ENCODE measurements at regions not wholly inside any gene's neighbourhood (a gene's known extent, or its start where the extent isn't known, plus 50 kb on each side); places are given as distances from the start of the nearest gene placed in this dataset.
"Not testable (repeated sequence)": the region's sequence is repeated elsewhere in the genome, so short reads cannot be mapped to it uniquely, and the experiment has no call there.

- peaks cover 0 to 7% (median 3%) of the 10 kb centered on the region in 5 donors for H3K36me3 Mint-ChIP-seq
- no peaks in the 10 kb centered on the region for H3K36me3 ChIP-seq (ENCODE audit: control insufficient read depth in 2 of 3, insufficient read depth in 3 of 3, low read length in 3 of 3)
- no peaks in the 10 kb centered on the region for H3K27me3 ChIP-seq (ENCODE audit: control insufficient read depth in 2 of 2, insufficient read depth in 2 of 2, low read length in 2 of 2)
- CTCF ChIA-PET, result no interaction called here
- H3K9me3 Mint-ChIP-seq, result peaks cover 0 to 8% (median under 1%) of the 10 kb centered on the region in 11 donors
- H3K27ac Mint-ChIP-seq, result no peak overlapping the region
- H3K4me3 ChIP-seq (ENCODE audit: low read length), result no peak overlapping the region
- no peak overlapping the region for H3K27ac ChIP-seq (ENCODE audit: low read depth, low read length)
- no peaks in the 10 kb centered on the region for H3K4me1 ChIP-seq (ENCODE audit: control insufficient read depth in 2 of 2, insufficient read depth in 2 of 2, low read length in 2 of 2)
- peaks cover 0 to 21% (median 15%) of the 10 kb centered on the region in 7 donors for H3K4me1 Mint-ChIP-seq
- no peak for ATAC-seq
- peak overlapping the region in 3 of 10 donors; percentile 22 to 50 (median 35) for H3K4me3 Mint-ChIP-seq
- H3K27me3 Mint-ChIP-seq, result no peaks in the 10 kb centered on the region
- DNase-seq, result no peak
- peaks cover 0 to 1% (median 0%) of the 10 kb centered on the region in 3 experiments for H3K9me3 ChIP-seq (ENCODE audit: control insufficient read depth in 2 of 3, low read length in 3 of 3)
- intact Hi-C loops (cut with micrococcal nuclease), result loop anchor here in 1 of 2 donors (5.0 kb wide), 1 partner anchor 1682 kb away; no protein-coding TSS in a partner anchor
- POLR2A ChIA-PET, result no interaction called here
These were observed 275.3 kb downstream of the COG6 start for GRCh38 chr13:39930544-39931444.

- DNase-seq (no peak), ATAC-seq (no peak)
- intact Hi-C loops (cut with micrococcal nuclease), result loop anchor here in 1 of 2 donors (5.0 kb wide), 1 partner anchor 1681 kb away; no protein-coding TSS in a partner anchor
- Mint-ChIP-seq H3K36me3 (peaks cover 0 to 5% (median 0%) of the 10 kb centered on the region in 5 donors), H3K4me3 (no peak overlapping the region), H3K4me1 (peaks cover 0 to 21% (median 15%) of the 10 kb centered on the region in 7 donors), H3K9me3 (peaks cover 0 to 6% (median 0%) of the 10 kb centered on the region in 11 donors), H3K27me3 (no peaks in the 10 kb centered on the region), H3K27ac (no peak overlapping the region)
- H3K4me3 ChIP-seq (ENCODE audit: low read length), result no peak overlapping the region
- no peak overlapping the region for H3K27ac ChIP-seq (ENCODE audit: low read depth, low read length)
- H3K4me1 ChIP-seq (ENCODE audit: control insufficient read depth in 2 of 2, insufficient read depth in 2 of 2, low read length in 2 of 2), result no peaks in the 10 kb centered on the region
- no peaks in the 10 kb centered on the region for H3K36me3 ChIP-seq (ENCODE audit: control insufficient read depth in 2 of 3, insufficient read depth in 3 of 3, low read length in 3 of 3)
- CTCF ChIA-PET, result no interaction called here
- no peaks in the 10 kb centered on the region for H3K9me3 ChIP-seq (ENCODE audit: control insufficient read depth in 2 of 3, low read length in 3 of 3)
- POLR2A ChIA-PET, result no interaction called here
- H3K27me3 ChIP-seq (ENCODE audit: control insufficient read depth in 2 of 2, insufficient read depth in 2 of 2, low read length in 2 of 2), result no peaks in the 10 kb centered on the region
These were observed 276.0 kb downstream of the COG6 start for GRCh38 chr13:39931505-39931904.

- DNase-seq; CTCF ChIA-PET; H3K36me3 ChIP-seq (ENCODE audit: control insufficient read depth in 2 of 3, insufficient read depth in 3 of 3, low read length in 3 of 3); H3K27ac ChIP-seq (ENCODE audit: low read depth, low read length); H3K36me3 Mint-ChIP-seq; POLR2A ChIA-PET; H3K27me3 ChIP-seq (ENCODE audit: control insufficient read depth in 2 of 2, insufficient read depth in 2 of 2, low read length in 2 of 2); ATAC-seq; H3K4me3 Mint-ChIP-seq; H3K9me3 ChIP-seq (ENCODE audit: control insufficient read depth in 2 of 3, low read length in 3 of 3); H3K9me3 Mint-ChIP-seq; H3K4me3 ChIP-seq (ENCODE audit: low read length); H3K4me1 ChIP-seq (ENCODE audit: control insufficient read depth in 2 of 2, insufficient read depth in 2 of 2, low read length in 2 of 2); H3K27me3 Mint-ChIP-seq: not testable (repeated sequence)
- Mint-ChIP-seq H3K27ac (peak overlapping the region in 1 of 9 donors; percentile 53), H3K4me1 (peaks cover 2 to 26% (median 23%) of the 10 kb centered on the region in 7 donors)
- intact Hi-C loops (cut with micrococcal nuclease), result loop anchor here in 1 of 2 donors (5.0 kb wide), 1 partner anchor 1680 kb away; no protein-coding TSS in a partner anchor
These were observed 277.1 kb downstream of the COG6 start for GRCh38 chr13:39932514-39932913.

- Histone ChIP-seq H3K27me3 (ENCODE audit: control insufficient read depth in 2 of 2, insufficient read depth in 2 of 2, low read length in 2 of 2) (no peaks in the 10 kb centered on the region), H3K4me1 (ENCODE audit: control insufficient read depth in 2 of 2, insufficient read depth in 2 of 2, low read length in 2 of 2) (peaks cover 0 to 10% of the 10 kb centered on the region in 2 donors), H3K9me3 (ENCODE audit: control insufficient read depth in 2 of 3, low read length in 3 of 3) (no peaks in the 10 kb centered on the region), H3K36me3 (ENCODE audit: control insufficient read depth in 2 of 3, insufficient read depth in 3 of 3, low read length in 3 of 3) (no peaks in the 10 kb centered on the region), H3K27ac (ENCODE audit: low read depth, low read length) (no peak overlapping the region), H3K4me3 (ENCODE audit: low read length) (no peak overlapping the region)
- peaks cover 0 to 5% (median 0%) of the 10 kb centered on the region in 5 donors for H3K36me3 Mint-ChIP-seq
- H3K27ac Mint-ChIP-seq, result no peak overlapping the region
- DNase-seq, result no peak
- ATAC-seq, result no peak
- no peaks in the 10 kb centered on the region for H3K27me3 Mint-ChIP-seq
- H3K9me3 Mint-ChIP-seq, result peaks cover 0 to 6% (median 0%) of the 10 kb centered on the region in 11 donors
- H3K4me3 Mint-ChIP-seq, result no peak overlapping the region
- intact Hi-C loops (cut with micrococcal nuclease), result no loop called here
- CTCF ChIA-PET, result no interaction called here
- POLR2A ChIA-PET, result no interaction called here
- peaks cover 2 to 27% (median 20%) of the 10 kb centered on the region in 7 donors for H3K4me1 Mint-ChIP-seq
These were observed 279.7 kb downstream of the COG6 start for GRCh38 chr13:39935155-39935554.

GRCh38 chr13:39938596-39938995 lies 283.1 kb downstream of the COG6 start:
- Mint-ChIP-seq H3K9me3 (no peaks in the 10 kb centered on the region), H3K4me3 (no peak overlapping the region), H3K4me1 (peaks cover 6 to 20% (median 16%) of the 10 kb centered on the region in 7 donors), H3K27me3 (no peaks in the 10 kb centered on the region), H3K36me3 (no peaks in the 10 kb centered on the region), H3K27ac (no peak overlapping the region)
- H3K27ac ChIP-seq (ENCODE audit: low read depth, low read length), result no peak overlapping the region
- H3K4me3 ChIP-seq (ENCODE audit: low read length), result no peak overlapping the region
- H3K4me1 ChIP-seq (ENCODE audit: control insufficient read depth in 2 of 2, insufficient read depth in 2 of 2, low read length in 2 of 2), result peaks cover 0 to 10% of the 10 kb centered on the region in 2 donors
- H3K36me3 ChIP-seq (ENCODE audit: control insufficient read depth in 2 of 3, insufficient read depth in 3 of 3, low read length in 3 of 3), result no peaks in the 10 kb centered on the region
- no peaks in the 10 kb centered on the region for H3K27me3 ChIP-seq (ENCODE audit: control insufficient read depth in 2 of 2, insufficient read depth in 2 of 2, low read length in 2 of 2)
- ChIA-PET CTCF (interaction anchor here (1.2 to 1.3 kb wide), 2 partner anchors 11 to 744 kb away, joined by 3 read pairs; no protein-coding TSS in a partner anchor), POLR2A (interaction anchor here (0.6 to 0.7 kb wide), 3 partner anchors 13 to 1217 kb away, joined by 3 to 4 read pairs (median 3); no protein-coding TSS in a partner anchor)
- DNase-seq, result no peak
- ATAC-seq, result no peak
- H3K9me3 ChIP-seq (ENCODE audit: control insufficient read depth in 2 of 3, low read length in 3 of 3), result no peaks in the 10 kb centered on the region
- intact Hi-C loops (cut with micrococcal nuclease), result no loop called here

GRCh38 chr13:39941236-39941635 lies 285.8 kb downstream of the COG6 start:
- peak overlapping the region in 1 of 9 donors; percentile 2 for H3K27ac Mint-ChIP-seq
- Histone ChIP-seq H3K4me3 (ENCODE audit: low read length) (no peak overlapping the region), H3K27ac (ENCODE audit: low read depth, low read length) (no peak overlapping the region), H3K9me3 (ENCODE audit: control insufficient read depth in 2 of 3, low read length in 3 of 3) (no peaks in the 10 kb centered on the region), H3K36me3 (ENCODE audit: control insufficient read depth in 2 of 3, insufficient read depth in 3 of 3, low read length in 3 of 3) (no peaks in the 10 kb centered on the region), H3K27me3 (ENCODE audit: control insufficient read depth in 2 of 2, insufficient read depth in 2 of 2, low read length in 2 of 2) (no peaks in the 10 kb centered on the region), H3K4me1 (ENCODE audit: control insufficient read depth in 2 of 2, insufficient read depth in 2 of 2, low read length in 2 of 2) (peaks cover 0 to 10% of the 10 kb centered on the region in 2 donors)
- ChIA-PET POLR2A (interaction anchor here (0.7 kb wide), 1 partner anchor 227 kb away, joined by 3 read pairs; no protein-coding TSS in a partner anchor), CTCF (interaction anchor here (0.7 to 5.2 kb wide), 6 partner anchors 20 to 740 kb away, joined by 3 to 49 read pairs (median 4); no protein-coding TSS in a partner anchor)
- ATAC-seq, result no peak
- H3K4me1 Mint-ChIP-seq, result peaks cover 6 to 20% (median 17%) of the 10 kb centered on the region in 7 donors
- H3K27me3 Mint-ChIP-seq, result peaks cover 0 to under 1% (median 0%) of the 10 kb centered on the region in 5 donors
- DNase-seq, result no peak
- no peak overlapping the region for H3K4me3 Mint-ChIP-seq
- peaks cover 0 to 3% (median 0%) of the 10 kb centered on the region in 11 donors for H3K9me3 Mint-ChIP-seq
- intact Hi-C loops (cut with micrococcal nuclease), result loop anchor here (5.0 kb wide), 4 partner anchors 164 to 836 kb away; partner anchors contain the start of gene FOXO1 (in 2 of the 2)
- H3K36me3 Mint-ChIP-seq, result peaks cover 0 to 1% (median 0%) of the 10 kb centered on the region in 5 donors

All from naive thymus-derived CD4-positive, alpha-beta T cell (primary cell).